GM18907 (cell line): ENCODE measurements at regions not wholly inside any gene's neighbourhood (a gene's known extent, or its start where the extent isn't known, plus 50 kb on each side); places are given as distances from the start of the nearest gene placed in this dataset.
"Not testable (repeated sequence)": the region's sequence is repeated elsewhere in the genome, so short reads cannot be mapped to it uniquely, and the experiment has no call there.

Experiments used
- ATAC-seq: cut with Tn5 transposase; IDR thresholded peaks from one replicate; pipeline ENCODE4 v1.9.1; 2021; ENCODE audit warnings: mild to moderate bottlenecking, moderate library complexity; ENCODE audit not compliant: unreplicated experiment

DNA sequence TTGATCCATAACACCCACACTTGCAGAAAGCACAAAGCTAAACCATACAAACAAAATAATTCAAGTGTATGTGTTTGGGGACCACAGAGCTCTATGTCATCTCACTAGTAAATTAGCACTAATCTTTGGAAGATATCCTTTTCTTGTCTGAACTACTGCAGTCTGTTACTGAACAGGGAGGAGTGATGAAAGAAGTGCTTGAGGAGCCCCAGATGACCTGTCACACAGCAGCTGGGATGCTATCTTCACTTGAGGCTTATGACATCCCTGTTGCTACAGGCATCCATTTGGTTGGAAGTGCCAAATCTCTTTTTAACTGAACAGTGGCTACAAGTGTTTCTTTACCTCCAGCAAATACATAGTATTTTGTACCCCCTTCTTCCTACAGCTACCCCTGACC is 386.3 kb upstream of the CHAC2 start:
- no peak for ATAC-seq

DNA sequence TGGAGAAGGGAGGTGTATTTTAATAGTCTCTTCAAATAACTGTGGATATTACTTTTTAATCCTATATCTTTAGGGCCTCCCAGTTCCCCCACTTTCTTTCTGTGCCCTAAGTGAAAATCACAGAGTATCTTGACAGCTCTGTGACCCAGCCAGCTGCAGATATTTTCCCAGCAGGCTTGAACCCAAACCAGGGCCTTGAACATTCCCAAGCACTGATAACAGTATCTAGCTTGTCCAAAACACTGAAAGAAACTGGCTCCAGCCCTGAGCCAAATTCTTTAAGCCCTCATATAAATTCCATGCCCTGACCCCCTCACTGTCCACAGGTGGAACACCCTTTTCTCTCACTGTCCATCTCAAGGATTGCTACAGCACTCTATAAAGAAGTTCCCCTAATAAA is 388.1 kb upstream of the CHAC2 start:
- no peak for ATAC-seq

- ATAC-seq = no peak
Observed at GRCh38 chr2:53378791-53379190, 388.8 kb upstream of the CHAC2 start.

- no peak for ATAC-seq
Observed at GRCh38 chr2:53373126-53373525, 394.5 kb upstream of the CHAC2 start.

DNA sequence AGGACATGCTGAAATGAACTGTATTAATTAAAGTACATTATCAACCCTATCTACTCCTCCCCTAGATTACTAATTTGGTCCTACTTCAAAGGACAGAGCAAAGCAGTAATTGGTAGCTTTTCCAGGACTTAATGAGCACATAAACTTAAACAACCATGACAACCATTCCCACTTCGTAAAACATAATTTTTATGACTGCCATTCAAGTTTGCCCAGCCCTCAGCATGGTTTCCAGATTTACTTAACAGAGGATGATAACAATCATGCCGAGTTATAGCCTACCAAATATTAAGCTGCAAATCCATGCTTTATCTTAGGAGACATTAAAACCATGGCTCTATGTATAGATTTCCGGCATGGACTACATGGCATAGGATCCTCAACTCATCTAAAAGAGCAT is 401.1 kb upstream of the CHAC2 start:
- ATAC-seq = no peak

DNA sequence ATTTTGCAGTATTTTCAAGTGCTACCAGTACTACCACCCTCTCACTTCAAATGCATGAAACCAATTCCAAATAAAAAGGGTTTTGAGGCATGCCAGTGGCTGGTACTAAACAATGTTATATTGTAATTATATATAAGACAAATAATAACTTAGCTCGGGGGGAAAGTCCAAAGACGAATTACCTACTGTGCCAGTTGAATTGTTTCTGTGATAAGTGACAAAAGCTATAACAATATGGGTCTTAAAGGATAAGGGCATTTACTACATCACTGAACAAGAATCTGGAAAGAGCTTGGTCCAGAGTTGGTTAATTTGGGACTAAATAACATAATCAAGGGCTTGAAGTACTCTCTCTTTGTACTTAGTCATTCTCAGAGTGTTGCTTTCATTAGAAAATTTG is 404.7 kb upstream of the CHAC2 start:
- no peak for ATAC-seq

- ATAC-seq = no peak
Observed at GRCh38 chr2:53356291-53356905, 411.2 kb upstream of the CHAC2 start.

DNA sequence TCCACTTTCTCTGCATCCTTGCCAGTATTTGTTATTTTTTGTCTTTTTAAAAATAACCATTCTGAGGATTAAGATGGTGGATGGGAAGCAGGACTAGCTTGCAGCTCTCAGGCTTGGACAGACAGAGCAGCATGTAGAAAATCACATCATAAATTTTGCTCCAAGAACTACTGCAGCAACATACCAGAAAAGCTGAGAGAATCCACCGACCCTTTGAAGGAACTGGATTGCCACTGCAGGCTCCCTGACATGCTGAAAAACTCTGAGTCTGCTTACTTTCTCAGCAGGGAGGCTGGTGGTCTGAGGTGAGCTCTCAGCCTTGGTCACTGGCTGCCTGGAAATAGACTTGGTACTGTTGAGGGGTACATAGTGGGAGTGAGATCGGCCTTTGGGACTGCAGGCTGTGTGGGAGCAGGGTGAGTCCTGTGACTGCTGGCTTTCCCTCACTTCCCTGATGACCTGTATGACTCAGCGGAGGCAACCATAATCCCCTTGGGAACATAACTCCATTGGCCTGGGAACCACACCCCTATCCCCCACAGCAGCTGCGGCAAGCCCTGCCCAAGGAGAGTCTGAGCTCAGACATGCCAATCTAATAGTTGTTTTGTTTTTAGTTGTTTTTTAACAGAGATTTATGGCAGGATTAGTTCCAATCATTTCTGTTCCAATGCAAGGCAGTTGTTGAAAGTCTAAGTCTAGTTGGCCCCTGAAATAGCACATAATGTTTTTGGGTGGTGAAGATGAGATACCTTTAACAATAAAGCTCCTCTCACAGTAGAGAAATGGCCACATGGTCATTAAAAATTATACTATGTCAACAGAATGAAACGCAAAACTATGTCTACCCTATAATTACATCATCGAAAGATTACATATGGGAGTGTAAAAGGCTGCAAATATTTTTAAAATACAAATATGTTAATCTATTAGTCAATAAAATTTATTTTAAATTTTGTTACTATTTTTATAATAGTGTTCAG is 414.2 kb upstream of the CHAC2 start:
- no peak for ATAC-seq

DNA sequence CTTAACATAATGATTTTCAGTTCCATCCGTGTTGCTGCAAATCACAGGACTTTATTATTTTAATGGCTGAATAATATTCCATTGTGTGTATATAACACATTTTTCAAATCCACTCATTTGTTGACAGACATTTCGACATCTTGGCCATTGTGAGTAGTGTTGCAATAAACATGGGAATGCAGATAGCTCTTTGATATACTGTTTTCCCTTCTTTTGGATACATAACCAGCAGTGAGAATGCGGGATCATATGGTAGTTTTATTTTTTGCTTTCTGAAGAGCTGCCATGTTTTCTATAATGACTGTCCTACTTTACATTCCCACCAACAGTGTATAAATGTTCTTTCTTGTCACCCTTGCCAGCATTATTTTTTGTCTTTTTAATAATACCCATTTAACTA is 420.3 kb upstream of the CHAC2 start:
- no peak for ATAC-seq

GRCh38 chr2:53342248-53342647 is 425.4 kb upstream of the CHAC2 start:
- no peak for ATAC-seq

GRCh38 chr2:53334610-53335009 is 433.0 kb upstream of the CHAC2 start:
- ATAC-seq = no peak

DNA sequence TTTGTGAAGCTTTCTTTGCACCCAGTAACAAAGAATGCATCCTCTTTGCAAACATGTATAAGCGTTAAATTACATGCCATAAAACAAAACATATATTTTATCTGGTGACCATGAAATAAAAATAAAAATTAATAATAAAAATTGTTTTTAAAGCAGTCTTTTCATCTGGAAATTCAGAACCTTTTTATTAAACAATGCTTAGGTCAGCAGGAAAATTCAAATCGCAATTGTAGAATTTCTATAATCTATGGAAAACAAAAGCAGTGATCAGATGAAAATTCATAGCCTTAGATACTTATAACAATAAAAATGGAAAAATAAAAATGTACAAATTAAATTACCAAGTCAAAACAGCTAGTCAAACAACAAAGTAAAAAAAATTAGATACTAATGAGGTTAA is 435.9 kb upstream of the CHAC2 start:
- no peak for ATAC-seq

DNA sequence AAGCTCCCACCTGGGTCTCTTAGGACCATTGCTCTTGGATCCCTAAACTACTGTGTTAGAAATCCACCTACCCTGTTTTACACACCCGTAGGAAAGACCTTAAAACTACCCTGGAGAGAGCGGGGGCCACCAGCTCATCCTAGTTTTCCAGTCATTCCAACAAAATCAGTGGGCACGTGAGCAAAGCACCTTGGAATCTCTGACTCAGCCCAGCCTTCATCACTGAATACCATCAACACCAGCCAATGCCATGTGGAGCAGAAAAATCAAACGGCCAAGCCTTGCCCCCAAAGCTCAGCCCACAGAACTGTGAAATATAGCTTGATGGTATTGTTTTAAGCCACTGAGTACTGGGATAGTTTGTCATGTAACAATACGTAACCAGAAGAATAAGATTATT is 449.7 kb upstream of the CHAC2 start:
- ATAC-seq = no peak

- ATAC-seq = no peak
Observed at GRCh38 chr2:53315149-53315548, 452.5 kb upstream of the CHAC2 start.

- no peak for ATAC-seq
Observed at GRCh38 chr2:53314718-53315117, 452.9 kb upstream of the CHAC2 start.

DNA sequence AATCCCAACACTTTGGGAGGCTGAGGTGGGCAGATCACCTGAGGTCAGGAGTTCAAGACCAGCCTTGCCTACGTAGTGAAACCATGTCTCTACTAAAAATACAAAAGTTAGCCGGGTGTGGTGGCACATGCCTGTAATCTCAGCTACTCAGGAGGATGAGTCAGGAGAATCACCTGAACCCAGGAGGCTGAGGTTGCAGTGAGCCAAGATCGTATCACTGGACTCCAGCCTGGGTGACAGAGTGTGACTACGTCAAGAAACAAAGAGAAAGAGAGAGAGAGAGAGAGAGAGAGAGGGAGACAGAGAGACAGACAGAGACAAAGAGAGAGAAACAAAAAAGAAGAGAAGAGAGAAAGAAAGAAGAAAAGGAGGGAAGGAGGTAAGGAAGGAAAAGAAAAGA is 454.0 kb upstream of the CHAC2 start:
- ATAC-seq = not testable (repeated sequence)

DNA sequence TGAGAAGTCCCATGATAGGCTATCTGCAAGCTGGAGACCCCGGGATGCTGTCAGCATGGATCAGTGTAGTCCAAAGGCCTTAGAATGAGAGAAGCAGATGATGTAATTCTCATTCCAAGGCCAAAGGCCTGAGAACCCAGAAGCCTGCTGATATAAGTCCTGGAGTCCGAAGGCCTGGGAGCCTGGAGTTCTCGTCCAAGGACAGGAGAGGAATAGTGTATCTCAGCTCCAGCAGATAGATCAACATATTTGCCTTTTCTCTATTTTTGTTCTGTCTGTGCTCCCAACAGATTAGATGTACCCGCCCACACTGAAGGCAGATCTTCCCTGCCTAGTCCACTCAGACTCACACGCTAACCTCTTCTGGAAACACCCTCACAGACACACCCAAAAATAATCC is 454.9 kb upstream of the CHAC2 start:
- no peak for ATAC-seq

DNA sequence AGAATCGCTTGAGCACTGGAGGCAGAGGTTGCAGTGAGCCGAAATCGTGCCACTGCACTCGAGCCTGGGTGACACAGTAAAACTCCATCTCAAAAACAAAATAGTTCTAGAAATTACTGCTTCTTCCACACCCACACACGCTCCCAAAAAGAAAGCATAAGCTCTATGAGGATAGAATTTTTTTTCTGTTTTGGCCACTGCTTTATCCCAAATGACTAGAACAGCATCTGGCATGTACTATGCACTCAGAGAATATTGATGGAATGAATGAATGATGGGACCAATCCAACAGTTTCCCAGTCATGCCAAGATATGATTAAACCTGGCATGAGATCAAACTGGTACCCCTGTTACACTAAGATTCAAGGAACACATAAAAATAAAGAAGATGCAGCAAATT is 455.4 kb upstream of the CHAC2 start:
- no peak for ATAC-seq

DNA sequence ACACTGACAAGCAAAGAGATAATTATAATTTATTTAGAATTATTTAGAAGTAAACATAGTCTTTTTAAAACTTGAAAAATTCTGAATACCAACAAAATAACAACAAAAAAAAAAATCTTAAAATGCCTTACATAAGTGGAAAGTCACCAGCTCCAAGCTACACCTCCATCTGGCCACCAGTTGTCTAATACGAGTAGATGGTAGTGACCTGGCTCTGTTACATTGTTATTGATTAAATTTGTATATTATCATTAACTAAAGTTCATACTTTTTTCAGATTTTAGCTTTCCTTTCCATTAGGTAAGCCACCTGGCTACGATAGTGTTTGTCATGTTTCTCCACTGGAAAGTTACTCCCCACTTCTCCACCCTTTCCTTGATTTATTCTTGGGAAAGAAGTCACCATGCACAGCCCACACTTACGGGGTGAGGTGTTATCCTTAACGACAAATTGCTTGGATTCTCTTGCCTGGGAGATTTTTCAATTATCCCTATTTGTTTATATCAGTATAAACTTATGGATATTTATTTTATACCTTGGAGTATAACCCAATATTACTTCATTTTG is 464.5 kb upstream of the CHAC2 start:
- no peak for ATAC-seq

- ATAC-seq = no peak
Observed at GRCh38 chr2:53302455-53302854, 465.1 kb upstream of the CHAC2 start.

DNA sequence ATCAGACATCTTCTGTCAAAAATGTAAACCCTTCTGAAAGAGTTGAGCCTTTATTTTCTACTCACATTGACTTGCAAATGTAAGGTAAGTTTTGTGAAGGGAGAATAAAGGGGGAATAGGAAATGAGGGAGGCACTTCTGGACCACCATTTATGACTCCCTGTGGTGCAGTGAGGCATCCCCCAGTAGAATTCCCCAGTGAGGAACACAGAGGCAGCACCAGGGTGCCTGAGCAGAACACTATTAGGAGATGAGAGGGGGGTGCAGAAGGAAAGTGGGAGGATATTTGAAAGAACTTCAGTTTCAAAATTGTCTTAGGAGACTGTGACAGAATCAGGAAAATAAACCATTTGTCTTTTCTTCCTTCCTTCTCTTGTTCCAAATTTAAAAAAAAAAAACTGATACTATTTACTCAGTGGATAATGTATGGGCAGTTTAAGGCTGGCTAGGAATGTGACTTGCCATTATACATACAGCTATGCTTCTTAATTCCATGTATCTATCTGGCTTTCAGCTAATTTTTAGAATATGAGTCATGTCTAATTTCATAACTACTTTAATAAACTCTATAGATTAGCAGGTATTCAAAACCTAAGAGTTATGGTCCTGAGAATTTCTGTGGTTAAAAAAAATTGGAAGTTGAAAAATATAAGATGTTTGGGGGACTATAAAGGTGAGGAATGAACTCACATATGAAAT is 478.1 kb upstream of the CHAC2 start:
- no peak for ATAC-seq
